WERI-Rb-1 (cell line): ENCODE measurements at regions not wholly inside any gene's neighbourhood (a gene's known extent, or its start where the extent isn't known, plus 50 kb on each side); places are given as distances from the start of the nearest gene placed in this dataset.

Source experiments
- DNase-seq: peaks from one replicate; pipeline ENCODE4 v3.0.0-alpha.2; 2020
- H3K27ac ChIP-seq: fragments of 250-450 bp; sonication (Bioruptor Pico); 2 replicates; pipeline ENCODE4 v1.5.1; 2020; ENCODE audit warnings: mild to moderate bottlenecking, moderate library complexity
- H3K27me3 ChIP-seq: fragments of 250-450 bp; sonication (Bioruptor Pico); 2 replicates; pipeline ENCODE4 v1.5.1; 2021; ENCODE audit warnings: mild to moderate bottlenecking, low read depth, moderate library complexity; ENCODE audit not compliant: insufficient read depth, severe bottlenecking
- H3K36me3 ChIP-seq: fragments of 250-450 bp; sonication (Bioruptor Pico); 2 replicates; pipeline ENCODE4 v1.5.1; 2020; ENCODE audit warnings: mild to moderate bottlenecking, moderate library complexity
- H3K4me3 ChIP-seq: 2 replicates; pipeline ENCODE4 v1.5.1; 2011; ENCODE audit warnings: low read depth, mild to moderate bottlenecking, control low read depth, low read length
- H3K9me3 ChIP-seq: fragments of 250-450 bp; sonication (Bioruptor Pico); 2 replicates; pipeline ENCODE4 v1.5.1; 2021; ENCODE audit warnings: mild to moderate bottlenecking, moderate library complexity; ENCODE audit not compliant: severe bottlenecking
- TF ChIP-seq, protein P1 (sequence below): IDR thresholded peaks from 2 replicates; pipeline ENCODE4 v1.5.1; 2011; ENCODE audit warnings: low read depth, mild to moderate bottlenecking, control low read depth, inconsistent platforms, low read length

DNA sequence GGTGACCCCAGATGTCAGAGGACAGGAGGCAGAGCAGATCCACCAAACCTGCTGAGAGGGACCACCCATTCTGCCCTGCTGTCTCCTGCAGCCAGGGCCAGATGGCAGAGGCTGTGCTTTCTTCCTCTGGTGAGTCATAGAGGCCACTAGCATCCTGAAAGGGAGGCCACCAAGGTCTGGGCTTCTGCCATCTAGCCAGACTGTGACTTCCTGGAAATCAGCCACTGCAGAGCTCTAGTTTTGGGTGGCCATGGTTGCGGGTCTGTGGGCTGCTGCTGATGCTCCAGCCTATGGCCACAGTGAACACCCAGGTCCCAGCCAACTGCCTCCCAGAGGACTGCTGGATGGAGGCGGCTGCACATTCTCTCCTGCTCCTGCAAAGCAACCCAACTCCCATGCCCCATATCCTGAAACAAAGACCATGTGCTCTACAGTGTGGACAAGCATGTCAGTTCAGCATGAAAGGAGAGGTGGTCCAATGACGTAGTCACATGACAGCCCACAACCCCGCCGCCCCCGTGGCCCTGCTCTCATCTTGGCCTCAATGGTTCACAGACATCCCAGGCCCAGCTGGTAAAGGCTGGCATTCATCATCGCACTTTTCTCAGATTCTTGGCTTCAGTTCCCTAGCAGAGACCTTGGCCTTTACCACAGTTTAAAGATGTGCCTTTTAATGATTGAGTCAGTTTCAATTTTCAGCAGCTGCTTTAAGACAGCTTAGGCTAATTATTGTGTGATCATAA lies 73.9 kb upstream of the CXCL12 start:
- H3K4me3 ChIP-seq = no peak overlapping the region
- H3K27ac ChIP-seq = no peak overlapping the region
- no peaks in the 10 kb centered on the region for H3K36me3 ChIP-seq
- H3K27me3 ChIP-seq = peaks cover 71% of the 10 kb centered on the region
- TF ChIP-seq, protein P1, sequence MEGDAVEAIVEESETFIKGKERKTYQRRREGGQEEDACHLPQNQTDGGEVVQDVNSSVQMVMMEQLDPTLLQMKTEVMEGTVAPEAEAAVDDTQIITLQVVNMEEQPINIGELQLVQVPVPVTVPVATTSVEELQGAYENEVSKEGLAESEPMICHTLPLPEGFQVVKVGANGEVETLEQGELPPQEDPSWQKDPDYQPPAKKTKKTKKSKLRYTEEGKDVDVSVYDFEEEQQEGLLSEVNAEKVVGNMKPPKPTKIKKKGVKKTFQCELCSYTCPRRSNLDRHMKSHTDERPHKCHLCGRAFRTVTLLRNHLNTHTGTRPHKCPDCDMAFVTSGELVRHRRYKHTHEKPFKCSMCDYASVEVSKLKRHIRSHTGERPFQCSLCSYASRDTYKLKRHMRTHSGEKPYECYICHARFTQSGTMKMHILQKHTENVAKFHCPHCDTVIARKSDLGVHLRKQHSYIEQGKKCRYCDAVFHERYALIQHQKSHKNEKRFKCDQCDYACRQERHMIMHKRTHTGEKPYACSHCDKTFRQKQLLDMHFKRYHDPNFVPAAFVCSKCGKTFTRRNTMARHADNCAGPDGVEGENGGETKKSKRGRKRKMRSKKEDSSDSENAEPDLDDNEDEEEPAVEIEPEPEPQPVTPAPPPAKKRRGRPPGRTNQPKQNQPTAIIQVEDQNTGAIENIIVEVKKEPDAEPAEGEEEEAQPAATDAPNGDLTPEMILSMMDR = no peak
- no peak for DNase-seq
- H3K9me3 ChIP-seq = no peaks in the 10 kb centered on the region

DNA sequence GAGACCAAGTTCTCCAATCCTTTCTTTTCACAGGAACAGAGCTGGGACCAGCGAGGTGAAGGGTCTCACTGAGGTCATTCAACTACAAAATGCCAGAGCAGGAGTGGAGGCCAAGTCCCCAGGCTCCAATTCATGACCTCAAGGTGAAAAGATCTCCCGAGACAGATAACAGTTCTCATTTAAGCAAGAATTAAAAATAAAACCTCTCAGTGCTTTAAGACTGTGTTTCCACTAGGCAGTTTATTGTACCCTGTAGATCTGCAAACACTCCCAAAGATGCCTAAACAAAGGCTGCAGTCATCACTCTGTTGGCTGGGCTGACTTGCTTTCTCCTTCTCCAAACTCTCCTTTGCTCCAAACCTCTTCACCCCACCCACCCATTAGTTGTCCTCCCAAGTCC lies 74.8 kb upstream of the CXCL12 start:
- no peaks in the 10 kb centered on the region for H3K36me3 ChIP-seq
- no peaks in the 10 kb centered on the region for H3K9me3 ChIP-seq
- DNase-seq = no peak
- H3K4me3 ChIP-seq = no peak overlapping the region
- H3K27me3 ChIP-seq = peaks cover 79% of the 10 kb centered on the region
- TF ChIP-seq, protein P1 = no peak
- no peak overlapping the region for H3K27ac ChIP-seq

DNA sequence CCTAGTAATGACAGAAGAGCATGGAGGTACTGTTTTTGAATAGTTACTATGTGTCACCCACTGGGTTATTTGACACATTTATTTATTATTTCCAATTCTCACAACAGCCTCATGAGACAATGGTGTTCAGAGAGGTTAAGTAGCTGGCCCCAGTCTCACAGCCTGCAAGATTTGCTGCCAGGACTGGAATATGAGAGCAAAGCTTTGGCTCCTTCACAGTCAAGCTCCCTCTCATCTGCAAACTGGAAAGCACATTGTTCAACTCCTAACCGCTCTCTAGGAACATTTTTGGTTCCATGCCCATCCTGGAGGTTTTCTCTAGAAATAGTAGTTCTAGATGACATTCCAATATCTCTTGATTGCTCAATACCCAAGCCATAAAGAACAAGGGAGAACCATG lies 75.5 kb upstream of the CXCL12 start:
- Histone ChIP-seq H3K36me3 (no peaks in the 10 kb centered on the region), H3K4me3 (no peak overlapping the region), H3K27ac (no peak overlapping the region), H3K9me3 (no peaks in the 10 kb centered on the region), H3K27me3 (peaks cover 76% of the 10 kb centered on the region)
- no peak for DNase-seq
- TF ChIP-seq, protein P1 = no peak

DNA sequence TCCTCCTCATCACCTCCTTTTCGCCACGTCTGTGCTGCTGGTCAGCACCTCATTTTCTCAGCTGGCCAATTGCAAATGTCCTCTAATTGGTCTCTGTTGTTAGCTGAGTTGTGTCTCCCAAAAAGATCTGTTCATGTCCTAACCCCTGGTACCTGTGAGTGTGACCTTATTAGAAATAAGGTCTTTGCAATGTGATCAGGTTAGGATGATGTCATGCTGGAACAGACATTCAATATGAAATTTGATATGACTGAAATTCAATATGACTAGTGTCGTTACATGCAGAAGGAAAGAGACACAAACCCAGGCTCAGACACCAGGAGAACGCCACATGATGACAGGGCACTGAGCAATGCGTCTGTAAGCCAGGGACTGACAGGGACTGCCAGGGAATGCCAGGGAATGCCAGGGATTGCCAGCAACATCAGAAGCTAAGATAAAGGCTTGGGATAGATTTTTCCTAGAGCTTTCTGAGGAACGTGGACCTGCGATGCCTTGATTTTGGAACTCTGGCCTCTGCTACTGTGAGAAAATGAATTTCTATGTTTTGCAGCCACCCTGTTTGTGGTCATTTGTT lies 77.5 kb upstream of the CXCL12 start:
- no peak overlapping the region for H3K27ac ChIP-seq
- TF ChIP-seq, protein P1 = no peak
- DNase-seq = no peak
- H3K9me3 ChIP-seq = no peaks in the 10 kb centered on the region
- H3K4me3 ChIP-seq = no peak overlapping the region
- H3K27me3 ChIP-seq = peaks cover 70% of the 10 kb centered on the region
- H3K36me3 ChIP-seq = no peaks in the 10 kb centered on the region

DNA sequence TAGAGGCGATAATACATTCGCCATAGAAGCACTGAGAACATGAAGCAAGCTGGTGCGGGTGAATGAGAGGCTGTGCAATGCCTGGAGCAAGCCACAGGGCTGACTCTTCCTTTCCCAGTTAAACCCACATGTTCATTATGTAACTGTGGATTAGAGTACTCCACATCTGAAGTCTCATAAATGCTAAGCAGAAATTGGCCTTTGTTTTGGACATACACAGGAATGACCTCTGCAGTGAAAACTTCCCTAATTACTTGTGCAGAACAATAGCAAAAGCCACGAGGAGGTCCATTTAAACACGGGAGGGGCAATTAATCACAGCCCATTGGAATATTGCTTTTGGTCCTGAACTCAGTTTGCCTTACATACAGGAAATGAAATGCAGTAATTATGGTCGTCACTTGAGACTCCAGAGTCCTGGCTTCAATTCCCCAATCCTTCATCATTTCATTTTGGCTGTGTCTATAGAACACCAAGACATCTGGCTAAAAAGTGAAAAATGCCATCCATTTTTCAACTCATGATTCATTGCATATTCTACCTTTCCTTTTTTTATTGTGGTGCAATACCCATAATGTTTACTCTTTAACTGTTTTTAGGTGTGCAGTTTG lies 78.7 kb upstream of the CXCL12 start:
- Histone ChIP-seq H3K9me3 (no peaks in the 10 kb centered on the region), H3K4me3 (no peak overlapping the region), H3K36me3 (no peaks in the 10 kb centered on the region), H3K27me3 (peaks cover 70% of the 10 kb centered on the region), H3K27ac (no peak overlapping the region)
- TF ChIP-seq, protein P1 = no peak
- DNase-seq = no peak
